ENCODE measurements at regions not wholly inside any gene's neighbourhood (a gene's known extent, or its start where the extent isn't known, plus 50 kb on each side); places are given as distances from the start of the nearest gene placed in this dataset.

DNA sequence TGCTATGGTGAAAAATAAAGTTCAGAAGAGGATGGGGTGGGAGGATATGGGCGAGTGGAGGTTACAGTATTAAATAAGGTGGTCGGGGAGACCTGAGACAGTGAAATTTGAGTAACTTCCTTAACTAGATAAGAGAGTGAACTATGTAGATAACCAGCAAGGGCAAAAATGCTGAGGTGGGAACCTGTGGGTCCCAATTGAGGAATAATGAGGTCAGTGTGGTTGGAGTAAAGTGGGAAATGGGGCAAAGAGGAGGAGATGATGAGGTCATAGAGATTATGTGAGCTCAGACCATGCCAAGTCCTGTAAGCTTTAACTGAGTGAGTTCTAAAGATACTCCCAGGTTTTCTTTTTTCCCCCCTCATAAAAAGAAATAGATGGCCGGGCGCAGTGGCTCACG lies 614.6 kb upstream of the PLXNA2 start:
- no peak overlapping the region for H3K27ac ChIP-seq (ENCODE audit: low read length)
- H3F3A ChIP-seq (ENCODE audit: insufficient read depth, low read length, poor library complexity, severe bottlenecking) = no peaks in the 10 kb centered on the region
- TF ChIP-seq SMC3 (conservative IDR thresholded peaks at IDR 0.05; ENCODE audit: poor library complexity) (no peak), EZH2 (IDR thresholded peaks at IDR 0.05; ENCODE audit: borderline replicate concordance, insufficient read depth, low read length, poor library complexity, severe bottlenecking) (no peak), TAF1 (IDR thresholded peaks at IDR 0.05; ENCODE audit: low read depth) (no peak), POLR2AphosphoS5 (IDR thresholded peaks at IDR 0.05) (no peak), MXI1 (conservative IDR thresholded peaks at IDR 0.05; ENCODE audit: poor library complexity, severe bottlenecking) (no peak), RAD21 (conservative IDR thresholded peaks at IDR 0.05) (no peak), EP300 (conservative IDR thresholded peaks at IDR 0.05; ENCODE audit: poor library complexity, severe bottlenecking) (no peak)
- TF ChIP-seq, protein P1, sequence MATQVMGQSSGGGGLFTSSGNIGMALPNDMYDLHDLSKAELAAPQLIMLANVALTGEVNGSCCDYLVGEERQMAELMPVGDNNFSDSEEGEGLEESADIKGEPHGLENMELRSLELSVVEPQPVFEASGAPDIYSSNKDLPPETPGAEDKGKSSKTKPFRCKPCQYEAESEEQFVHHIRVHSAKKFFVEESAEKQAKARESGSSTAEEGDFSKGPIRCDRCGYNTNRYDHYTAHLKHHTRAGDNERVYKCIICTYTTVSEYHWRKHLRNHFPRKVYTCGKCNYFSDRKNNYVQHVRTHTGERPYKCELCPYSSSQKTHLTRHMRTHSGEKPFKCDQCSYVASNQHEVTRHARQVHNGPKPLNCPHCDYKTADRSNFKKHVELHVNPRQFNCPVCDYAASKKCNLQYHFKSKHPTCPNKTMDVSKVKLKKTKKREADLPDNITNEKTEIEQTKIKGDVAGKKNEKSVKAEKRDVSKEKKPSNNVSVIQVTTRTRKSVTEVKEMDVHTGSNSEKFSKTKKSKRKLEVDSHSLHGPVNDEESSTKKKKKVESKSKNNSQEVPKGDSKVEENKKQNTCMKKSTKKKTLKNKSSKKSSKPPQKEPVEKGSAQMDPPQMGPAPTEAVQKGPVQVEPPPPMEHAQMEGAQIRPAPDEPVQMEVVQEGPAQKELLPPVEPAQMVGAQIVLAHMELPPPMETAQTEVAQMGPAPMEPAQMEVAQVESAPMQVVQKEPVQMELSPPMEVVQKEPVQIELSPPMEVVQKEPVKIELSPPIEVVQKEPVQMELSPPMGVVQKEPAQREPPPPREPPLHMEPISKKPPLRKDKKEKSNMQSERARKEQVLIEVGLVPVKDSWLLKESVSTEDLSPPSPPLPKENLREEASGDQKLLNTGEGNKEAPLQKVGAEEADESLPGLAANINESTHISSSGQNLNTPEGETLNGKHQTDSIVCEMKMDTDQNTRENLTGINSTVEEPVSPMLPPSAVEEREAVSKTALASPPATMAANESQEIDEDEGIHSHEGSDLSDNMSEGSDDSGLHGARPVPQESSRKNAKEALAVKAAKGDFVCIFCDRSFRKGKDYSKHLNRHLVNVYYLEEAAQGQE (IDR thresholded peaks at IDR 0.05; ENCODE audit: borderline replicate concordance) = no peak
- TF ChIP-seq, protein P2, sequence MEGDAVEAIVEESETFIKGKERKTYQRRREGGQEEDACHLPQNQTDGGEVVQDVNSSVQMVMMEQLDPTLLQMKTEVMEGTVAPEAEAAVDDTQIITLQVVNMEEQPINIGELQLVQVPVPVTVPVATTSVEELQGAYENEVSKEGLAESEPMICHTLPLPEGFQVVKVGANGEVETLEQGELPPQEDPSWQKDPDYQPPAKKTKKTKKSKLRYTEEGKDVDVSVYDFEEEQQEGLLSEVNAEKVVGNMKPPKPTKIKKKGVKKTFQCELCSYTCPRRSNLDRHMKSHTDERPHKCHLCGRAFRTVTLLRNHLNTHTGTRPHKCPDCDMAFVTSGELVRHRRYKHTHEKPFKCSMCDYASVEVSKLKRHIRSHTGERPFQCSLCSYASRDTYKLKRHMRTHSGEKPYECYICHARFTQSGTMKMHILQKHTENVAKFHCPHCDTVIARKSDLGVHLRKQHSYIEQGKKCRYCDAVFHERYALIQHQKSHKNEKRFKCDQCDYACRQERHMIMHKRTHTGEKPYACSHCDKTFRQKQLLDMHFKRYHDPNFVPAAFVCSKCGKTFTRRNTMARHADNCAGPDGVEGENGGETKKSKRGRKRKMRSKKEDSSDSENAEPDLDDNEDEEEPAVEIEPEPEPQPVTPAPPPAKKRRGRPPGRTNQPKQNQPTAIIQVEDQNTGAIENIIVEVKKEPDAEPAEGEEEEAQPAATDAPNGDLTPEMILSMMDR (IDR thresholded peaks at IDR 0.05; ENCODE audit: poor library complexity, severe bottlenecking) = no peak
- H3K79me2 ChIP-seq (replicated peaks; ENCODE audit: insufficient read depth, low read length) = no peaks in the 10 kb centered on the region
- H3K4me2 ChIP-seq (ENCODE audit: low read length) = no peak overlapping the region
- no peaks in the 10 kb centered on the region for H4K20me1 ChIP-seq (ENCODE audit: insufficient read depth)
- H3K9ac ChIP-seq (ENCODE audit: low read length) = no peak overlapping the region
- no peaks in the 10 kb centered on the region for H3K9me2 ChIP-seq (ENCODE audit: insufficient read depth, low read length)
- H2AFZ ChIP-seq (ENCODE audit: low read depth, low read length) = no peak overlapping the region
- H3K4me3 ChIP-seq (ENCODE audit: low read length) = no peak overlapping the region
- no peaks in the 10 kb centered on the region for H3K9me3 ChIP-seq (ENCODE audit: low read length)
- no peaks in the 10 kb centered on the region for H3K27me3 ChIP-seq (ENCODE audit: insufficient read depth, low read depth, low read length)
- no peaks in the 10 kb centered on the region for H3K36me3 ChIP-seq (ENCODE audit: insufficient read depth, low read length)

DNA sequence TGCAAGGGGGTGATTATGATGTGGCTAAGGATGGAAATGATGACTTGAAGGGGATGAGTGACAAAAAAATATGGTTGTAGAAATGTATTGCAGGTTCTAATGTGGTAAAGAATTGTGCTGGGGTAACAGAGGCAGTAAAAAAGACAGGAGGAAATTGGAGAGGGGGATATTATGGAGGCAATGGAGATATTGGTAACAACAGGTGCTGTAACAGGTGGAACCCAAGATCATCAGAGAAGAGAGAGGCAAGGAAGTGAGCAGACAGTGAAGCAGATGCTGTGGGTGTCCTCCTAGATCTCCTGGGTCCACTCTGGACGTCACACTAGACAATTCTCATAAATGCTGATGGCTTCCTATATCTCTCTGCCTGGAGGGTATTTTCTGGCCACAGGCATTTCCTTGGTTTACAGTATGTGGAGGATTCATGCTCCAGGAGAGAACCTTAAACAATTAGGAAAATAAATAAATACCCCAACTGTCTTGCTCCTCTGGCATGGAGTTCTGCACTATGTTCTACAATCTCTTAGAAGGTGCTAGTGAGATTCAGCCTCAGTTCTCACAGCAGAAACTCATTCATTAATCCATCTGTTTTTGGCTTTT lies 620.3 kb upstream of the PLXNA2 start:
- Histone ChIP-seq H3K27ac (ENCODE audit: low read length) (no peak overlapping the region), H3K79me2 (replicated peaks; ENCODE audit: insufficient read depth, low read length) (no peaks in the 10 kb centered on the region), H3K9ac (ENCODE audit: low read length) (no peak overlapping the region), H3K9me2 (ENCODE audit: insufficient read depth, low read length) (no peaks in the 10 kb centered on the region), H3K36me3 (ENCODE audit: insufficient read depth, low read length) (no peaks in the 10 kb centered on the region), H3K9me3 (ENCODE audit: low read length) (no peaks in the 10 kb centered on the region), H3K27me3 (ENCODE audit: insufficient read depth, low read depth, low read length) (no peaks in the 10 kb centered on the region), H3K4me2 (ENCODE audit: low read length) (no peak overlapping the region), H4K20me1 (ENCODE audit: insufficient read depth) (no peaks in the 10 kb centered on the region), H2AFZ (ENCODE audit: low read depth, low read length) (no peak overlapping the region), H3K4me3 (ENCODE audit: low read length) (no peak overlapping the region), H3F3A (ENCODE audit: insufficient read depth, low read length, poor library complexity, severe bottlenecking) (no peaks in the 10 kb centered on the region)
- TF ChIP-seq EP300 (conservative IDR thresholded peaks at IDR 0.05; ENCODE audit: poor library complexity, severe bottlenecking) (no peak), EZH2 (IDR thresholded peaks at IDR 0.05; ENCODE audit: borderline replicate concordance, insufficient read depth, low read length, poor library complexity, severe bottlenecking) (no peak), POLR2AphosphoS5 (IDR thresholded peaks at IDR 0.05) (no peak), SMC3 (conservative IDR thresholded peaks at IDR 0.05; ENCODE audit: poor library complexity) (no peak), RAD21 (conservative IDR thresholded peaks at IDR 0.05) (no peak), TAF1 (IDR thresholded peaks at IDR 0.05; ENCODE audit: low read depth) (no peak), MXI1 (conservative IDR thresholded peaks at IDR 0.05; ENCODE audit: poor library complexity, severe bottlenecking) (no peak)
- TF ChIP-seq, protein P2 (IDR thresholded peaks at IDR 0.05; ENCODE audit: poor library complexity, severe bottlenecking) = no peak
- TF ChIP-seq, protein P1 (IDR thresholded peaks at IDR 0.05; ENCODE audit: borderline replicate concordance) = no peak
